ENCODE measurements at regions not wholly inside any gene's neighbourhood (a gene's known extent, or its start where the extent isn't known, plus 50 kb on each side); places are given as distances from the start of the nearest gene placed in this dataset.

DNA sequence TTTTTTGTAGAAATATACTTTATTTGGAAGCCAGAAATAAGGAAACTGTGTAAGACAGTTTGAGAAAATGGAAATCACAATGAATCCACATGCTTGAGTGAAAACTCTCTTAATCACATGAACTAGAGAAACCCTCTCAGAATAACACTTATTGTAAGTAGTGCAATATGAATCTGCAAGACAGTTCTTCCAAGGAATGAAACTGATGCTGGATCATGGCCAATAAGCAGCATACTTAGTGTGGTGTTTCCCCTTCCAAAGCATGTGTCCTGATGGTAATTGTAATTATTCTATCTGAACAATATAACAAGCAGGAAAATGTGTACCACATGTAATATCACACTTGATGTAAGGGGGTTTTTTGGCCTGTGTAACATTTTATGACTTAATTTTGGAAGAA lies 1870.5 kb upstream of the TENM3 start:
- TF ChIP-seq POLR2AphosphoS5 (IDR thresholded peaks at IDR 0.05; ENCODE audit: low read depth, low read length) (no peak), TAF1 (IDR thresholded peaks at IDR 0.05; ENCODE audit: borderline replicate concordance, low read depth, low read length) (no peak), POLR2A (IDR thresholded peaks at IDR 0.05; ENCODE audit: low read depth, low read length) (no peak)
